NCI-H226 (cell line): ENCODE measurements at regions not wholly inside any gene's neighbourhood (a gene's known extent, or its start where the extent isn't known, plus 50 kb on each side); places are given as distances from the start of the nearest gene placed in this dataset.

Experiments
- DNase-seq: peaks from one replicate; pipeline ENCODE4 v3.0.0-alpha.2; 2015

- DNase-seq, result no peak
These were observed 949.3 kb downstream of the BCL11A start for GRCh38 chr2:59604123-59604522.

DNA sequence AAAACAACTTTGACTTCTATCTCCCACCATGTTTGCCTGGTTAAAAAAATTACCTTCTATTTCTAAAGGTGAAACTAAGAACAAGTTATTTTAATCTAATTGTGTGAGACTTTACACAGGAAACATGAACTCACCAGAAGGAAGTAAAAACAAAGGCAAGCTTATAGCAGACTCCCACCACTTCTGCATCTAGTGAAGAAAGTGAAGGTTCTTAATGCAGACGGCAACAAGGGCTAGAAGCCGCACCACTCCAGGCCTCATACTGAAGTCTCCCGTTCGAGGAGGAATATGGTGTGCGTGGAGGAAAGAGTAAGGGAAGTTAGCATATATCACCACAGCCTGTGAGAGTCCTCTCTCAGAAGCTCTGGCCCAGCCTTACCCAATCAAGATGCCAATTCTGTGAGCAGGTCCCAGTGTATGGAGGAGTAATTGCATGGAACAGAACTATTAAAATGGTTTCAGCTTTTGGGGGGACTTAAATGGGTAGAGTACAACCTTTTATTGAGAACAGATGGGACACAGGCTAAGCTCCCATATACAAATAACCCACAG lies 958.7 kb downstream of the BCL11A start:
- DNase-seq, result no peak

DNA sequence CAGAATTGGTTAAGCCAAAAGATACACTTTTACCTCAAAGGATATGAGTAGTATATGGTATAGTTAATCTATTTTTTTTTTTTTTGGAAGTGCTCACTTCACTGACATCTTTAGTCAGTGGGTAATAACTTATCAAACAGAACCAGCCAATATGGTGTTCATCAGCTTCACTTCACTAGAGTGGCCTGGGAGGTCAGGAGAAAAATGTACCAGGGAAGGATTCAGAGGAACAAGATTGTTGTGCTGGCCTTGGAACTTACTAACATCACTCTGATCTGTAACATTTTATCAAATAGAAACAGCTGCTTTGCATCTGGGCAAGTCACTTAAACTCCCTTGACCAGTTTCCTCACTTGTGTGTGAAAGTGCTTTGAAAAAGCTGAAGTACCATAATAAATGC lies 962.7 kb downstream of the BCL11A start:
- no peak for DNase-seq

DNA sequence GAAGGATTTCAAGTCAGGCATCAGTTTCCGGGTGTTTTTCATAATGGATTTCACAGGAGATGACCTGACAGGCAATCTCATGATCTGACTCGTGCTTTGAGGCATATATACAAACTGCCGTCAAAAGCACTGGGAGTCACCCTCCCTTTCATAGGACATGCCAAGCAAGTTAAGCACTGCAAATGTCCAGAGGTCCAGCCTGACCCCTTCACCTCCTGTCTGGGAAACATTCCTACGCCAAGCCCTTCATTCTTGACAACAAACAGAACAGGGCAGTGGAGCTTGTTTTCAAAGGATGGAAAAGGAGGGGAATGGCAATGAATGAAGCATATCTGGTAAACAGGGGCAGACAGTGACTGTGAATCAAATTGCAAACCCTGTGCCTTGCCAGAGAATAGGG lies 963.6 kb downstream of the BCL11A start:
- no peak for DNase-seq

DNA sequence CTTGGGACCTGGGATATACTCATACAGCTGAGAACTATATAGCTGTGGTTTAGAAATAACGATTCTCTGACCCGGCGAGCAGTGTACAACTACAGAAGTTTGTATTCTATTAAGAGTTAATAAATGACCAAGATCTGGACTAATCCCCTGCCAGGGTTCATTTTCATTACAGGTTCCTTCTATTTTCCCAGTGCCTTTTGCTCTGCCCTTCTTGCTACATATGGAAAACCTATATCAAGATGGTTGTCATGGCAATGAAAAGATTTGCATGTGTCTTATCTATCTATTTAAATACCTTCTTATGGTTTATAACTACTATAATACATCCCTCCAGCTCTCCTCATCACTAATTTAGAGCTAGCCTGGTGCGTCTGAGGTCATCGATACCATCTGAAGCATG lies 965.2 kb downstream of the BCL11A start:
- no peak for DNase-seq

- no peak for DNase-seq
These were observed 967.3 kb downstream of the BCL11A start for GRCh38 chr2:59586176-59586575.

DNA sequence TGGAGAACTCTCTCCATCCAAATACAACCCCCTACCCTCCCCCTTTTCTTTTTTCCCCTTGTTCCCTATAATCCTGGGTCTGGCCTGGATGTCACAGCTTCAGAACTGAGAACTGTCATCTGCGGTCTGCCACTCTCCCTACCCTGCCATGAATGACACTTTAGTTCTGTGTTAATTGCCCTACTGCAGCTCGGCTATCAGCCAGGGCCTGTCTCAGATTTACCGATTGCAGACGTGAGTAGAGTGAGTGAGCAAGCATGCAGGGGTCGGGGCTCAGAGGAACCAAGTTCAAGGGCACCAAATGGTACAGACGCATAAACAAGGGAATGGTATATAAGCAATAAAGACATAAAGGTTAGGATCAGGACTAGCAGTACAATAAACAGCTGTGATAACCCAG lies 967.8 kb downstream of the BCL11A start:
- no peak for DNase-seq

DNA sequence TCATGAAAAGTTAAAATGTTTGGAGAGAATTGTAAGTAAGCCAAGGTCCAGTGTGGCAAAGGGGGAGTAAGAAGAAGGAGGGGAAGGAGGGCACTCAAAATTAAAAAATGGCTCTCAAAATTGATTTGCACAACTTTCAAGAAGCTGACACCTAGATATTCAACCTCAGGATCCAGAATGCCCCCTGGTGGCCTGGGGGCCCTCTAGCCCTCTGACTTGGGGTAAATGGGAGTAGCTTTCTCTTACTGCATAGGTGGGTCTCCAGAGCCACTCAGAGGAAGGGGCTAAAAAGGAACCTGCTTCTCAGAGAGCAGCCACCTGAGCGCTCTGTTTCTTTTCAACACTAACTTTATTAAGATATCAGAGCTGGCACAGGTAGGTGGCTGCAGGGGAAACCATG lies 968.5 kb downstream of the BCL11A start:
- no peak for DNase-seq

- no peak for DNase-seq
These were observed 970.2 kb downstream of the BCL11A start for GRCh38 chr2:59583173-59583765.

DNA sequence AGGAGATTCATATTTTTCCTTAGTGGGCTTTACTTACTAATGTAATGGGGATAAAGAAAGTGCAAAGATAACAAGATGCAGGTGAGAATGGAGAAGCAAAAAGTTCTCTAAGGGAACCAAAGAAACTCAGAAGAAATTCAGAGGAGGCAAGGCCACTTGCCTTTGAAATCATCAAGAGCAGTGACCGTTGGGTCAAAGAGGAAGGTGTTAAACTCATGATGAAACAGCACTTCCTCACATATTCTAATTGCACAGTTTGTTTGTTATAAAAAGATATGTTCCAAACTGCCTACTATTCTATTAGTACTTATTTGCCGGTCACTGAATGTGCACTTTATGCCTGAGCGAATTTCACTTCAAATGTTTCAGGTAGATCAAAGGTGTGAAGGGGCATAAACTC lies 975.1 kb downstream of the BCL11A start:
- DNase-seq, result no peak

DNA sequence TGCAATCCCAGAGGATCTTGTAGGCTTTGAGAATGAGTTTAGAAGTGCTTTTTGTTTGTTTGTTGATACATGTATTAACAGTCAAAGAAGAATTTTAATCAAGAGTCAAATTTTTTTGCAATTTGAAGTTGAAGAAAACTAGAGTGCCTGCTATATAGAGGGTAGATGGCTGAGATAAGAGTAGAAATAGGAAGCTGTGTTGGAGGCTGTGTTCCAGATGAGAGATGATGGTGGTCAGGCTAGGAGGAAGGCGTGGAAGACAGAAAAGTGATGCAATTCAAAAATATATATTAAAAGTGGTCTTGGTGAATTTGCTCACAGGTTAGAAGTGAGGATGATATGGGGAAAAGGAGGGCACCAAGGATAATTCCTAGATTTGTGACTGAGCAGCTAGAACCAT lies 978.3 kb downstream of the BCL11A start:
- DNase-seq, result no peak

GRCh38 chr2:59572227-59572626 lies 981.2 kb downstream of the BCL11A start:
- DNase-seq, result no peak

GRCh38 chr2:59570818-59571217 lies 982.6 kb downstream of the BCL11A start:
- no peak for DNase-seq

DNA sequence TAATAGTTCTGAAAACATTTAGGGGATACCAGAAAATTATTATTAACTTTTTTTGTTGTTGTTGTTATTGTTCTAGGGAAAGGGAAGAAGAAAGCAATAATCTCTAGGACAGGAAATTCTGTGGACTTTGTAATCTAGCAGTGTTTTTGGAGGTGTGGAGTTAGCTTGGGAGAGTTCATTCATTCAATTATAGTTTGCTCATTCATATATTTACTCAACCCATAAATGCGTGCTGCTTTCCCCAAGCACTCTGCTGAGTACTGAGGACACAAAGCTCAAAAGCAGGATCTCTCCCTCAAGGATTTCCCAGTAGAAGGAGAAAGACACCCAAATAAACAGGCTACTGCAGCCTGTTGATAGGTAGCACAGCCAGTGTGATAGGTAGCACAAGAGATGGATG lies 984.3 kb downstream of the BCL11A start:
- no peak for DNase-seq

GRCh38 chr2:59568461-59568860 lies 985.0 kb downstream of the BCL11A start:
- DNase-seq, result no peak

GRCh38 chr2:59567151-59567550 lies 986.3 kb downstream of the BCL11A start:
- DNase-seq, result no peak

GRCh38 chr2:59566739-59567138 lies 986.7 kb downstream of the BCL11A start:
- no peak for DNase-seq

GRCh38 chr2:59561281-59561680 lies 992.2 kb downstream of the BCL11A start:
- no peak for DNase-seq

DNA sequence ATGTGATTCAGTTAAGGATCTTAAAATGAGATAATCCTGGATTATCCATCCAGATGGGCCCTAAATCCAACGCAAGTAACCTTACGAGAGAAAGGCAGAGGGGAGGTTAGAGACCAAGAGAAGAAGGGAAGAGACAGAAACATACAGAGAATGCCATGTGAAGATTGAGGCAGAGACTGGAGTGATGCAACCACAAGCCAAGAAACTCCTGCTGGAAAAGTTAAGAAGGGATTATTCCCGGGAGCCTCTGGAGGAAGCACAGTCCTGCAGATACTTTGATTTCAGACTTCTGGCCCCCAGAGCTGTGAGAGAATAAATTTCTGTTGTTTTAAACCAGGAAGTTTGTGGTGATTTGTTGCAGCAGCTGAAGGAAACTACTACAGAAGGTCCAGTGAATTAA lies 992.7 kb downstream of the BCL11A start:
- no peak for DNase-seq

GRCh38 chr2:59540864-59541263 lies 1012.6 kb downstream of the BCL11A start:
- DNase-seq, result no peak

GRCh38 chr2:59538398-59538911 lies 1015.0 kb downstream of the BCL11A start:
- no peak for DNase-seq

GRCh38 chr2:59532808-59533207 lies 1020.6 kb downstream of the BCL11A start:
- no peak for DNase-seq

DNA sequence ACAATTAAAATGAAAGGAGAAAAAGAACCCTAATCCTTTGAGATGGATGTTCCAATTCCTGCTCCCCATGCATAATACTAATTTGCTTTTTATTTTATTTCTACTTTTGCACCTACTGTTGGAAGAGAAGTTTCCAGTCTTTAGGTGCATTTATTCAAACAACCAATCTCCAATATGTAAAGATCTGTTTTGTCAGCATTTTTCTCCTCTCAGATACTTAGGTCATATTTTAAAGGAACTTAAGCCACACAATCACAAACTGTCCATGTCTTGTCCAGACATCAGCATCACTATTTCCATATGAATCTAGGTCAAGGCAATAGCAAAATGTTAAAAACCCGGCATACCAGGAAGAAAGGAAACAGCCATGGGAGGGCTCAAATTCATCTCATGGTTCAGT lies 1023.2 kb downstream of the BCL11A start:
- DNase-seq, result no peak

GRCh38 chr2:59529726-59530125 lies 1023.7 kb downstream of the BCL11A start:
- no peak for DNase-seq

GRCh38 chr2:59528525-59528924 lies 1024.9 kb downstream of the BCL11A start:
- no peak for DNase-seq
